ENCODE measurements at regions not wholly inside any gene's neighbourhood (a gene's known extent, or its start where the extent isn't known, plus 50 kb on each side); places are given as distances from the start of the nearest gene placed in this dataset.

- ChIA-PET CTCF (ENCODE audit: unreplicated experiment) (no interaction called here), POLR2A (no interaction called here)
- H3K4me2 ChIP-seq (ENCODE audit: low read length), result no peak overlapping the region
- DNase-seq (ENCODE audit: low spot score), result no peak
- H3K9me2 ChIP-seq (ENCODE audit: insufficient read depth, low read length), result no peaks in the 10 kb centered on the region
- no peaks in the 10 kb centered on the region for H3K79me2 ChIP-seq (ENCODE audit: insufficient read depth, low read depth, low read length)
- no peaks in the 10 kb centered on the region for H4K20me1 ChIP-seq (ENCODE audit: insufficient read depth, low read length)
- no peak overlapping the region for H3K27ac ChIP-seq (ENCODE audit: low read depth, low read length, poor library complexity, severe bottlenecking)
- no peaks in the 10 kb centered on the region for H3K4me1 ChIP-seq (ENCODE audit: insufficient read depth, low read length, poor library complexity, severe bottlenecking)
- no peak overlapping the region for H3K4me3 ChIP-seq (ENCODE audit: low read depth, low read length, poor library complexity, severe bottlenecking)
- no peaks in the 10 kb centered on the region for H3K9me3 ChIP-seq (ENCODE audit: low read length)
- H2AFZ ChIP-seq (ENCODE audit: low read length), result no peak overlapping the region
- no peak for TF ChIP-seq CTCF (conservative IDR thresholded peaks at IDR 0.05; ENCODE audit: low read length)
- no peak for TF ChIP-seq EZH2phosphoT487 (IDR thresholded peaks at IDR 0.05; ENCODE audit: borderline replicate concordance, low read depth, low read length)
- BruUV-seq (replicated peaks), result no TSS peak
- intact Hi-C loops (cut with micrococcal nuclease; ENCODE audit: unreplicated experiment), result no loop called here
- H3K36me3 ChIP-seq (ENCODE audit: insufficient read depth, low read length), result no peaks in the 10 kb centered on the region
These were observed 80.9 kb downstream of the RPLP1 start for GRCh38 chr15:69533522-69533921.

GRCh38 chr15:69535101-69535638, 82.6 kb downstream of the RPLP1 start:
- H3K27ac ChIP-seq (ENCODE audit: low read depth, low read length, poor library complexity, severe bottlenecking), result no peak overlapping the region
- no peaks in the 10 kb centered on the region for H3K9me2 ChIP-seq (ENCODE audit: insufficient read depth, low read length)
- no peaks in the 10 kb centered on the region for H4K20me1 ChIP-seq (ENCODE audit: insufficient read depth, low read length)
- H3K36me3 ChIP-seq (ENCODE audit: insufficient read depth, low read length), result no peaks in the 10 kb centered on the region
- ChIA-PET POLR2A (no interaction called here), CTCF (ENCODE audit: unreplicated experiment) (no interaction called here)
- no peak for TF ChIP-seq CTCF (conservative IDR thresholded peaks at IDR 0.05; ENCODE audit: low read length)
- TF ChIP-seq EZH2phosphoT487 (IDR thresholded peaks at IDR 0.05; ENCODE audit: borderline replicate concordance, low read depth, low read length), result no peak
- no peak overlapping the region for H2AFZ ChIP-seq (ENCODE audit: low read length)
- H3K4me2 ChIP-seq (ENCODE audit: low read length), result no peak overlapping the region
- no peak overlapping the region for H3K4me3 ChIP-seq (ENCODE audit: low read depth, low read length, poor library complexity, severe bottlenecking)
- BruUV-seq (replicated peaks), result no TSS peak
- no peaks in the 10 kb centered on the region for H3K9me3 ChIP-seq (ENCODE audit: low read length)
- DNase-seq (ENCODE audit: low spot score), result no peak
- H3K79me2 ChIP-seq (ENCODE audit: insufficient read depth, low read depth, low read length), result no peaks in the 10 kb centered on the region
- intact Hi-C loops (cut with micrococcal nuclease; ENCODE audit: unreplicated experiment), result no loop called here
- no peaks in the 10 kb centered on the region for H3K4me1 ChIP-seq (ENCODE audit: insufficient read depth, low read length, poor library complexity, severe bottlenecking)

GRCh38 chr15:69535998-69536397, 83.4 kb downstream of the RPLP1 start:
- no peak for DNase-seq (ENCODE audit: low spot score)
- Histone ChIP-seq H3K4me3 (ENCODE audit: low read depth, low read length, poor library complexity, severe bottlenecking) (no peak overlapping the region), H3K4me1 (ENCODE audit: insufficient read depth, low read length, poor library complexity, severe bottlenecking) (no peaks in the 10 kb centered on the region), H3K9me3 (ENCODE audit: low read length) (no peaks in the 10 kb centered on the region), H2AFZ (ENCODE audit: low read length) (no peak overlapping the region), H3K4me2 (ENCODE audit: low read length) (no peak overlapping the region), H3K36me3 (ENCODE audit: insufficient read depth, low read length) (no peaks in the 10 kb centered on the region), H3K79me2 (ENCODE audit: insufficient read depth, low read depth, low read length) (no peaks in the 10 kb centered on the region), H4K20me1 (ENCODE audit: insufficient read depth, low read length) (no peaks in the 10 kb centered on the region), H3K27ac (ENCODE audit: low read depth, low read length, poor library complexity, severe bottlenecking) (no peak overlapping the region), H3K9me2 (ENCODE audit: insufficient read depth, low read length) (no peaks in the 10 kb centered on the region)
- no TSS peak for BruUV-seq (replicated peaks)
- intact Hi-C loops (cut with micrococcal nuclease; ENCODE audit: unreplicated experiment), result no loop called here
- no peak for TF ChIP-seq CTCF (conservative IDR thresholded peaks at IDR 0.05; ENCODE audit: low read length)
- no peak for TF ChIP-seq EZH2phosphoT487 (IDR thresholded peaks at IDR 0.05; ENCODE audit: borderline replicate concordance, low read depth, low read length)
- ChIA-PET CTCF (ENCODE audit: unreplicated experiment) (no interaction called here), POLR2A (no interaction called here)
